HepG2 (cell line): ENCODE measurements at regions not wholly inside any gene's neighbourhood (a gene's known extent, or its start where the extent isn't known, plus 50 kb on each side); places are given as distances from the start of the nearest gene placed in this dataset.

ENCODE experiments used
- AHR ChIP-seq: IDR thresholded peaks from 2 replicates; pipeline ENCODE4 v1.6.1; 2018; ENCODE audit warnings: missing genetic modification reagents, missing compliant biosample characterization
- CREB3 ChIP-seq: sonication (generic); formaldehyde crosslinking; IDR thresholded peaks from 2 replicates; pipeline ENCODE4 v1.5.0; 2020; ENCODE audit warnings: missing genetic modification reagents
- GABPA ChIP-seq, 2 experiments: IDR thresholded peaks; 2 replicates each; pipeline ENCODE4 v1.6.1; 2011 to 2016; ENCODE audit warnings: low read depth in 2 of 2, low read length in 1 of 2, missing biosample characterization in 1 of 2, missing genetic modification characterization in 1 of 2
- GMEB2 ChIP-seq: IDR thresholded peaks from 2 replicates; pipeline ENCODE4 v1.6.1; 2016; ENCODE audit warnings: missing biosample characterization, missing genetic modification reagents, low read depth
- HNF4A ChIP-seq: sonication (generic); formaldehyde crosslinking; IDR thresholded peaks from 2 replicates; pipeline ENCODE4 v1.4.0; 2020; ENCODE audit warnings: missing genetic modification reagents
- HNF4G ChIP-seq, 2 experiments: sonication (generic) in 1 of 2; formaldehyde crosslinking in 1 of 2; IDR thresholded peaks; 2 replicates each; pipeline versions ENCODE4 v1.4.0 to v1.6.1; 2011 to 2020; ENCODE audit warnings: borderline replicate concordance in 2 of 2, low read depth in 2 of 2, mild to moderate bottlenecking in 2 of 2, low read length in 1 of 2, missing genetic modification reagents in 1 of 2, moderate library complexity in 1 of 2
- MIXL1 ChIP-seq: IDR thresholded peaks from 2 replicates; pipeline ENCODE4 v1.6.1; 2016
- NR2C2 ChIP-seq: sonication (generic); formaldehyde crosslinking; IDR thresholded peaks from 2 replicates; pipeline ENCODE4 v1.4.0; 2020; ENCODE audit warnings: missing genetic modification reagents, mild to moderate bottlenecking, moderate library complexity, borderline replicate concordance
- PPARG ChIP-seq: conservative IDR thresholded peaks from 2 replicates; pipeline ENCODE4 v1.6.1; 2016; ENCODE audit warnings: missing biosample characterization, missing genetic modification reagents
- TAF15 ChIP-seq: fragments of 200-400 bp; formaldehyde crosslinking; IDR thresholded peaks from one replicate; pipeline ENCODE4 v1.6.1; 2018; ENCODE audit warnings: mild to moderate bottlenecking, low read depth, low read length; ENCODE audit not compliant: poor library complexity, severe bottlenecking
- TERF1 ChIP-seq: sonication (generic); formaldehyde crosslinking; IDR thresholded peaks from 2 replicates; pipeline ENCODE4 v1.8.0; 2022; ENCODE audit warnings: mild to moderate bottlenecking, missing genetic modification reagents, moderate library complexity
- TSC22D2 ChIP-seq: sonication (generic); formaldehyde crosslinking; IDR thresholded peaks from 2 replicates; pipeline ENCODE4 v1.5.1; 2020; ENCODE audit warnings: missing genetic modification reagents, mild to moderate bottlenecking, borderline replicate concordance
- ZBTB21 ChIP-seq: sonication (generic); formaldehyde crosslinking; IDR thresholded peaks from 2 replicates; pipeline ENCODE4 v1.4.0; 2020; ENCODE audit warnings: missing genetic modification reagents
- ZBTB38 ChIP-seq: sonication (generic); formaldehyde crosslinking; IDR thresholded peaks from 2 replicates; pipeline ENCODE4 v1.5.1; 2020; ENCODE audit warnings: mild to moderate bottlenecking, missing genetic modification reagents
- ZNF30 ChIP-seq: sonication (generic); formaldehyde crosslinking; IDR thresholded peaks from 2 replicates; pipeline ENCODE4 v1.5.0; 2020; ENCODE audit warnings: mild to moderate bottlenecking, missing genetic modification reagents
- ZNF333 ChIP-seq: sonication (generic); formaldehyde crosslinking; IDR thresholded peaks from 2 replicates; pipeline ENCODE4 v1.4.0; 2020; ENCODE audit warnings: mild to moderate bottlenecking, missing genetic modification reagents, borderline replicate concordance
- ZNF766 ChIP-seq: sonication (generic); formaldehyde crosslinking; IDR thresholded peaks from 2 replicates; pipeline ENCODE4 v1.5.0; 2020; ENCODE audit warnings: missing genetic modification reagents, borderline replicate concordance
- TF ChIP-seq, protein P1 (sequence below), 2 experiments: sonication (generic) in 1 of 2; formaldehyde crosslinking in 1 of 2; IDR thresholded peaks; 2 replicates each; pipeline versions ENCODE4 v1.4.0 to v1.6.1; 2018 to 2020; ENCODE audit warnings: missing genetic modification reagents in 2 of 2, borderline replicate concordance in 1 of 2, low read depth in 1 of 2, mild to moderate bottlenecking in 1 of 2, missing biosample characterization in 1 of 2
- TF ChIP-seq, protein P2 (sequence below): sonication (generic); formaldehyde crosslinking; IDR thresholded peaks from 2 replicates; pipeline ENCODE4 v1.5.0; 2020; ENCODE audit warnings: mild to moderate bottlenecking, missing genetic modification reagents

- TF ChIP-seq, protein P1, sequence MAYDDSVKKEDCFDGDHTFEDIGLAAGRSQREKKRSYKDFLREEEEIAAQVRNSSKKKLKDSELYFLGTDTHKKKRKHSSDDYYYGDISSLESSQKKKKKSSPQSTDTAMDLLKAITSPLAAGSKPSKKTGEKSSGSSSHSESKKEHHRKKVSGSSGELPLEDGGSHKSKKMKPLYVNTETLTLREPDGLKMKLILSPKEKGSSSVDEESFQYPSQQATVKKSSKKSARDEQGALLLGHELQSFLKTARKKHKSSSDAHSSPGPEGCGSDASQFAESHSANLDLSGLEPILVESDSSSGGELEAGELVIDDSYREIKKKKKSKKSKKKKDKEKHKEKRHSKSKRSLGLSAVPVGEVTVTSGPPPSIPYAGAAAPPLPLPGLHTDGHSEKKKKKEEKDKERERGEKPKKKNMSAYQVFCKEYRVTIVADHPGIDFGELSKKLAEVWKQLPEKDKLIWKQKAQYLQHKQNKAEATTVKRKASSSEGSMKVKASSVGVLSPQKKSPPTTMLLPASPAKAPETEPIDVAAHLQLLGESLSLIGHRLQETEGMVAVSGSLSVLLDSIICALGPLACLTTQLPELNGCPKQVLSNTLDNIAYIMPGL (CRISPR knock-in tag; IDR thresholded peaks at IDR 0.05; ENCODE audit: borderline replicate concordance in 1 of 2, low read depth in 1 of 2): peak in 1 of 2 experiments; percentile 47; a peak in 2 of 4 replicates
- TF ChIP-seq CREB3 (CRISPR knock-in tag) (no peak), ZNF30 (CRISPR knock-in tag) (no peak), ZBTB38 (CRISPR knock-in tag) (peak; percentile 91; the same call in 1 of the 2 replicates), TERF1 (no peak), HNF4G (IDR thresholded peaks at IDR 0.05; ENCODE audit: borderline replicate concordance, low read depth, low read length) (peak; percentile 92), HNF4G (CRISPR knock-in tag; IDR thresholded peaks at IDR 0.05; ENCODE audit: borderline replicate concordance, low read depth) (no peak), GABPA (IDR thresholded peaks at IDR 0.05; ENCODE audit: low read depth, low read length) (no peak), GABPA (CRISPR knock-in tag; IDR thresholded peaks at IDR 0.05; ENCODE audit: low read depth) (no peak; the same call in 1 of the 2 replicates), ZNF766 (peak; percentile 95), NR2C2 (peak; percentile 70), HNF4A (CRISPR knock-in tag) (peak; percentile 90), TSC22D2 (peak; percentile 59; the same call in 1 of the 2 replicates), AHR (CRISPR knock-in tag) (peak; percentile 75; the same call in 1 of the 2 replicates), MIXL1 (peak; percentile 85), ZBTB21 (no peak; the same call in 1 of the 2 replicates), TAF15 (no peak), ZNF333 (CRISPR knock-in tag) (peak; percentile 82; the same call in 1 of the 2 replicates), PPARG (CRISPR knock-in tag) (peak; percentile 82), GMEB2 (CRISPR knock-in tag) (no peak)
- TF ChIP-seq, protein P2, sequence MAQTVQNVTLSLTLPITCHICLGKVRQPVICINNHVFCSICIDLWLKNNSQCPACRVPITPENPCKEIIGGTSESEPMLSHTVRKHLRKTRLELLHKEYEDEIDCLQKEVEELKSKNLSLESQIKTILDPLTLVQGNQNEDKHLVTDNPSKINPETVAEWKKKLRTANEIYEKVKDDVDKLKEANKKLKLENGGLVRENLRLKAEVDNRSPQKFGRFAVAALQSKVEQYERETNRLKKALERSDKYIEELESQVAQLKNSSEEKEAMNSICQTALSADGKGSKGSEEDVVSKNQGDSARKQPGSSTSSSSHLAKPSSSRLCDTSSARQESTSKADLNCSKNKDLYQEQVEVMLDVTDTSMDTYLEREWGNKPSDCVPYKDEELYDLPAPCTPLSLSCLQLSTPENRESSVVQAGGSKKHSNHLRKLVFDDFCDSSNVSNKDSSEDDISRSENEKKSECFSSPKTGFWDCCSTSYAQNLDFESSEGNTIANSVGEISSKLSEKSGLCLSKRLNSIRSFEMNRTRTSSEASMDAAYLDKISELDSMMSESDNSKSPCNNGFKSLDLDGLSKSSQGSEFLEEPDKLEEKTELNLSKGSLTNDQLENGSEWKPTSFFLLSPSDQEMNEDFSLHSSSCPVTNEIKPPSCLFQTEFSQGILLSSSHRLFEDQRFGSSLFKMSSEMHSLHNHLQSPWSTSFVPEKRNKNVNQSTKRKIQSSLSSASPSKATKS (CRISPR knock-in tag): no peak
Observed at GRCh38 chr19:56900573-56901097, 60.1 kb upstream of the PEG3 start (continued).
